ENCODE measurements at regions not wholly inside any gene's neighbourhood (a gene's known extent, or its start where the extent isn't known, plus 50 kb on each side); places are given as distances from the start of the nearest gene placed in this dataset.

DNA sequence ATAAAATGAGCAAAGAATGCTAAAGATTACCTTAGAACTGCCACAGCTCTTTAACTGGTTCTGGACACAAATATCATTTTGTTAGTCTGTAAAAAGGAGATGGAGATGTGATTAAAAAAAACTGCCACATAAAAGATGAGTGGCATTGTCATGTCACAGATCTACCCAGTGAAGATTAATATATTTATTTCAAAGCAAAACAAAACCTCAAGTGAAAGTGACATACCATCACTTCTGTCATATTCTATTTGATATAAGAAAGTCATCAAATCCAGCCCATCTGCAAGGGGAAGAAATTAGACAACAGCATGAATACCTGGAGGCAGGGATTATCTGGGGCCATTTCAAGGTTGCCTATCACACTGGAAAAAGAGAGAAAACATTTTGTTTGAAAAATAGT lies 417.6 kb upstream of the LRRTM4 start:
- no peak overlapping the region for H4K5ac ChIP-seq (ENCODE audit: low read length)
- no peak overlapping the region for H2BK15ac ChIP-seq (replicated peaks; ENCODE audit: low read depth)
- no peaks in the 10 kb centered on the region for H3K79me2 ChIP-seq (ENCODE audit: control insufficient read depth, insufficient read depth, low read length)
- H3K36me3 ChIP-seq (ENCODE audit: control insufficient read depth, insufficient read depth, low read length) = no peaks in the 10 kb centered on the region
- H3K27me3 ChIP-seq (ENCODE audit: insufficient read depth, low read length, poor library complexity) = no peaks in the 10 kb centered on the region
- H3K23ac ChIP-seq (ENCODE audit: low read length) = no peak overlapping the region
- no peak overlapping the region for H2BK5ac ChIP-seq (ENCODE audit: low read length)
- H4K8ac ChIP-seq (ENCODE audit: low read depth, low read length) = no peak overlapping the region
- H3K9ac ChIP-seq (ENCODE audit: low read length) = no peak overlapping the region
- H3K18ac ChIP-seq (ENCODE audit: low read length) = no peak overlapping the region
- H3K4me1 ChIP-seq (ENCODE audit: control insufficient read depth, low read depth, low read length) = no peaks in the 10 kb centered on the region
- no peak overlapping the region for H3K4me2 ChIP-seq (ENCODE audit: low read length)
- H3K56ac ChIP-seq (ENCODE audit: low read length) = no peak overlapping the region
- DNase-seq = no peak
- H2AK5ac ChIP-seq (ENCODE audit: low read length) = no peak overlapping the region
- H3K4ac ChIP-seq (ENCODE audit: low read depth, low read length) = no peak overlapping the region
- H3K79me1 ChIP-seq (ENCODE audit: low read length) = no peaks in the 10 kb centered on the region
- H3K4me3 ChIP-seq (ENCODE audit: low read length) = no peak overlapping the region
- H2BK120ac ChIP-seq (ENCODE audit: low read depth, low read length) = no peak overlapping the region
- no peak overlapping the region for H3K27ac ChIP-seq (ENCODE audit: low read depth, low read length)

DNA sequence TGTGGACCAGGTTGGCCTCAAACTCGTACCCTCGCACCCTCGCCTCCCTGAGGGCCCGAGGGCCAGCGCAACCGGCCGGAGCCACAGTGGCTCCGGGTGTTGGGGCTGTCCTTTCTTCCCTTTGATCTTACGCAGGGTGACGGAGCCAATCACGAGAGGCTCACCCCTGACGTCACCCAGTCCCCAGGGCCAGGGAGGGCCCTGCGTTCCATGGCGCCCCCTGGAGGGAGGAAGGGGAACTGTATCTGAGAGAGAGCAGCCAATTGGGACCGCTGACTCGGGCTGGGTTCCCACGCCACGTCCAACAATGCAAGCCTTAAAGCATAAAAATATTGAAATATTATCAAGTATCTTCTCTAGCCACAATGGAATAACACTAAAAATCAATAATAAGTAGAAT lies 432.8 kb upstream of the LRRTM4 start:
- Histone ChIP-seq H3K36me3 (ENCODE audit: control insufficient read depth, insufficient read depth, low read length) (no peaks in the 10 kb centered on the region), H3K56ac (ENCODE audit: low read length) (no peak overlapping the region), H3K79me1 (ENCODE audit: low read length) (no peaks in the 10 kb centered on the region), H3K4me2 (ENCODE audit: low read length) (no peak overlapping the region), H4K8ac (ENCODE audit: low read depth, low read length) (no peak overlapping the region), H3K4me1 (ENCODE audit: control insufficient read depth, low read depth, low read length) (no peaks in the 10 kb centered on the region), H2BK15ac (replicated peaks; ENCODE audit: low read depth) (no peak overlapping the region), H2BK120ac (ENCODE audit: low read depth, low read length) (no peak overlapping the region), H3K23ac (ENCODE audit: low read length) (no peak overlapping the region), H3K4ac (ENCODE audit: low read depth, low read length) (no peak overlapping the region), H4K5ac (ENCODE audit: low read length) (no peak overlapping the region), H3K27me3 (ENCODE audit: insufficient read depth, low read length, poor library complexity) (no peaks in the 10 kb centered on the region), H3K27ac (ENCODE audit: low read depth, low read length) (no peak overlapping the region), H3K9ac (ENCODE audit: low read length) (no peak overlapping the region), H3K4me3 (ENCODE audit: low read length) (no peak overlapping the region), H3K79me2 (ENCODE audit: control insufficient read depth, insufficient read depth, low read length) (no peaks in the 10 kb centered on the region), H2BK5ac (ENCODE audit: low read length) (no peak overlapping the region), H3K18ac (ENCODE audit: low read length) (no peak overlapping the region), H2AK5ac (ENCODE audit: low read length) (no peak overlapping the region)
- DNase-seq = no peak
- no CpG with 5 or more reads among the region's 18 CpGs for WGBS (ENCODE audit: extremely low coverage, insufficient coverage, low lambda C conversion rate)

DNA sequence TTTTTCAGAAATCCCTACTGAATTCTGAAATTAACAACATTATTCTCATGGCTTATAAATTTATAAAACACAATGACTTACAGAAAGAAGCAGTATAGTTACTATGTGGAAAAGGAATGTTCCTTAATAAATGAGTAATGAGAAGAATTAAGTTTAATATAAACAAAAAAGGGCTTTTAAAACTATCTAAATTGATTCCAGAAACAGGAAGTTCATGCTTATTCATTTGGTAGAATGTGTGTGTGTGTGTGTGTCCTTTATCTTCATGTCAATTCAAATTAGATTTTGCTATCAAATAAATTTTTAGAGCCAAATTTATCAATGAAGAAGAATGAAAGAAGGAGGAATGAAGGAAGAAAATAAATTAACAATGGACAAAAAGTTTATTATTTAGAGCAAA lies 440.8 kb upstream of the LRRTM4 start:
- no peak overlapping the region for H2BK120ac ChIP-seq (ENCODE audit: low read depth, low read length)
- H3K56ac ChIP-seq (ENCODE audit: low read length) = no peak overlapping the region
- no peak overlapping the region for H3K4ac ChIP-seq (ENCODE audit: low read depth, low read length)
- H3K23ac ChIP-seq (ENCODE audit: low read length) = no peak overlapping the region
- no peak overlapping the region for H4K5ac ChIP-seq (ENCODE audit: low read length)
- no peak overlapping the region for H2BK5ac ChIP-seq (ENCODE audit: low read length)
- no peaks in the 10 kb centered on the region for H3K27me3 ChIP-seq (ENCODE audit: insufficient read depth, low read length, poor library complexity)
- H3K4me3 ChIP-seq (ENCODE audit: low read length) = no peak overlapping the region
- no peaks in the 10 kb centered on the region for H3K79me2 ChIP-seq (ENCODE audit: control insufficient read depth, insufficient read depth, low read length)
- no peaks in the 10 kb centered on the region for H3K36me3 ChIP-seq (ENCODE audit: control insufficient read depth, insufficient read depth, low read length)
- H3K4me1 ChIP-seq (ENCODE audit: control insufficient read depth, low read depth, low read length) = no peaks in the 10 kb centered on the region
- no peak overlapping the region for H3K9ac ChIP-seq (ENCODE audit: low read length)
- no peaks in the 10 kb centered on the region for H3K79me1 ChIP-seq (ENCODE audit: low read length)
- H3K4me2 ChIP-seq (ENCODE audit: low read length) = no peak overlapping the region
- H2AK5ac ChIP-seq (ENCODE audit: low read length) = no peak overlapping the region
- H3K18ac ChIP-seq (ENCODE audit: low read length) = no peak overlapping the region
- H2BK15ac ChIP-seq (replicated peaks; ENCODE audit: low read depth) = no peak overlapping the region
- H3K27ac ChIP-seq (ENCODE audit: low read depth, low read length) = no peak overlapping the region
- DNase-seq = no peak
- H4K8ac ChIP-seq (ENCODE audit: low read depth, low read length) = no peak overlapping the region

DNA sequence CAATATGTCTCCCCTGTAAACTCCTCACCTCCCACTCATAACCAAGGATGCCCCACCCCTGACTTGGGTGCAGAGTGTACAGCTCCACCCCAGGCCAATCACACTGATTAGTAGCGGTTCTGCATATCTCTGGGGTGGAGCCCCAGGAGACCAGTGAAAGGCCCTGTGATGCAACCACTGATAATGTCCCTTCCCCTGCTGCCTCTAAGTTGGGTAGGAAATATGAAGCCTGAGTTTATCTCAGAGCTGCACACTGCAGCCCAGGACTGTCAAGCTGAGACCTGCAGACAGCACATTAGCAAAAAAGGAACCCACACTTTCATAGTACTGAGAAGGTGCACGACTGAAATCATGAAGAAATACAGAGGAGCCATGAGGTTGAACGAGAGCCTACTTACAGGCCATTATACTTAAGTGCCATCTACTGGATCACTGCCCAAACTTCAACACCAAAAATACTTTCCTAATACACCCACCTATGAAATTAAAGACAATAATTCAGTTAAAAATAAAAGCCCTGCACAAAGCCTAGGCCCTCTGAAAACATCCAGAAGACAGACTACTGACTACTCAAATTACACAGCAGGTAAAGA lies 455.4 kb upstream of the LRRTM4 start:
- no peak overlapping the region for H3K4me3 ChIP-seq (ENCODE audit: low read length)
- no peak overlapping the region for H3K27ac ChIP-seq (ENCODE audit: low read depth, low read length)
- H3K4me1 ChIP-seq (ENCODE audit: control insufficient read depth, low read depth, low read length) = no peaks in the 10 kb centered on the region
- no peak overlapping the region for H3K23ac ChIP-seq (ENCODE audit: low read length)
- H3K4me2 ChIP-seq (ENCODE audit: low read length) = no peak overlapping the region
- H3K79me2 ChIP-seq (ENCODE audit: control insufficient read depth, insufficient read depth, low read length) = no peaks in the 10 kb centered on the region
- H3K9ac ChIP-seq (ENCODE audit: low read length) = no peak overlapping the region
- H2BK5ac ChIP-seq (ENCODE audit: low read length) = no peak overlapping the region
- WGBS (ENCODE audit: extremely low coverage, insufficient coverage, low lambda C conversion rate) = no CpG with 5 or more reads among the region's 3 CpGs
- H3K36me3 ChIP-seq (ENCODE audit: control insufficient read depth, insufficient read depth, low read length) = no peaks in the 10 kb centered on the region
- H3K18ac ChIP-seq (ENCODE audit: low read length) = no peak overlapping the region
- H3K79me1 ChIP-seq (ENCODE audit: low read length) = no peaks in the 10 kb centered on the region
- no peak overlapping the region for H2AK5ac ChIP-seq (ENCODE audit: low read length)
- H4K5ac ChIP-seq (ENCODE audit: low read length) = no peak overlapping the region
- no peaks in the 10 kb centered on the region for H3K27me3 ChIP-seq (ENCODE audit: insufficient read depth, low read length, poor library complexity)
- no peak overlapping the region for H3K4ac ChIP-seq (ENCODE audit: low read depth, low read length)
- H2BK15ac ChIP-seq (replicated peaks; ENCODE audit: low read depth) = no peak overlapping the region
- DNase-seq = peak; percentile 45
- no peak overlapping the region for H3K56ac ChIP-seq (ENCODE audit: low read length)
- H2BK120ac ChIP-seq (ENCODE audit: low read depth, low read length) = no peak overlapping the region
- no peak overlapping the region for H4K8ac ChIP-seq (ENCODE audit: low read depth, low read length)

- Histone ChIP-seq H3K56ac (ENCODE audit: low read length) (no peak overlapping the region), H3K27me3 (ENCODE audit: insufficient read depth, low read length, poor library complexity) (no peaks in the 10 kb centered on the region), H3K4me2 (ENCODE audit: low read length) (no peak overlapping the region), H3K18ac (ENCODE audit: low read length) (no peak overlapping the region), H3K4ac (ENCODE audit: low read depth, low read length) (no peak overlapping the region), H3K79me1 (ENCODE audit: low read length) (no peaks in the 10 kb centered on the region), H3K27ac (ENCODE audit: low read depth, low read length) (no peak overlapping the region), H2BK120ac (ENCODE audit: low read depth, low read length) (no peak overlapping the region), H2AK5ac (ENCODE audit: low read length) (no peak overlapping the region), H3K4me1 (ENCODE audit: control insufficient read depth, low read depth, low read length) (no peaks in the 10 kb centered on the region), H4K8ac (ENCODE audit: low read depth, low read length) (no peak overlapping the region), H3K4me3 (ENCODE audit: low read length) (no peak overlapping the region), H3K9ac (ENCODE audit: low read length) (no peak overlapping the region), H2BK5ac (ENCODE audit: low read length) (no peak overlapping the region), H3K23ac (ENCODE audit: low read length) (no peak overlapping the region), H4K5ac (ENCODE audit: low read length) (no peak overlapping the region), H3K79me2 (ENCODE audit: control insufficient read depth, insufficient read depth, low read length) (no peaks in the 10 kb centered on the region), H2BK15ac (replicated peaks; ENCODE audit: low read depth) (no peak overlapping the region), H3K36me3 (ENCODE audit: control insufficient read depth, insufficient read depth, low read length) (no peaks in the 10 kb centered on the region)
- DNase-seq = no peak
Measured at GRCh38 chr2:77995161-77995560, 473.0 kb upstream of the LRRTM4 start.

GRCh38 chr2:77999376-77999775 lies 477.2 kb upstream of the LRRTM4 start:
- Histone ChIP-seq H2BK5ac (ENCODE audit: low read length) (no peak overlapping the region), H3K4me1 (ENCODE audit: control insufficient read depth, low read depth, low read length) (no peaks in the 10 kb centered on the region), H3K56ac (ENCODE audit: low read length) (no peak overlapping the region), H3K27me3 (ENCODE audit: insufficient read depth, low read length, poor library complexity) (no peaks in the 10 kb centered on the region), H3K36me3 (ENCODE audit: control insufficient read depth, insufficient read depth, low read length) (no peaks in the 10 kb centered on the region), H2BK15ac (replicated peaks; ENCODE audit: low read depth) (no peak overlapping the region), H2AK5ac (ENCODE audit: low read length) (no peak overlapping the region), H4K8ac (ENCODE audit: low read depth, low read length) (no peak overlapping the region), H3K9ac (ENCODE audit: low read length) (no peak overlapping the region), H3K79me1 (ENCODE audit: low read length) (no peaks in the 10 kb centered on the region), H3K79me2 (ENCODE audit: control insufficient read depth, insufficient read depth, low read length) (no peaks in the 10 kb centered on the region), H3K4me2 (ENCODE audit: low read length) (no peak overlapping the region), H3K23ac (ENCODE audit: low read length) (no peak overlapping the region), H3K4me3 (ENCODE audit: low read length) (no peak overlapping the region), H4K5ac (ENCODE audit: low read length) (no peak overlapping the region), H3K18ac (ENCODE audit: low read length) (no peak overlapping the region), H3K4ac (ENCODE audit: low read depth, low read length) (no peak overlapping the region), H3K27ac (ENCODE audit: low read depth, low read length) (no peak overlapping the region), H2BK120ac (ENCODE audit: low read depth, low read length) (no peak overlapping the region)
- DNase-seq = no peak
- WGBS (ENCODE audit: extremely low coverage, insufficient coverage, low lambda C conversion rate) = no CpG with 5 or more reads among the region's 1 CpG
